Nephron progenitor cell (in vitro differentiated cells): ENCODE measurements at regions not wholly inside any gene's neighbourhood (a gene's known extent, or its start where the extent isn't known, plus 50 kb on each side); places are given as distances from the start of the nearest gene placed in this dataset.

Experiments
- DNase-seq: peaks from one replicate; pipeline ENCODE4 v3.0.0; 2021
- H3K27ac Mint-ChIP-seq: 2 replicates; pipeline ENCODE4 v1.8.0; 2021; ENCODE audit warnings: mild to moderate bottlenecking, moderate library complexity, mixed read lengths
- H3K27me3 Mint-ChIP-seq: 2 replicates; pipeline ENCODE4 v1.8.0; 2021; ENCODE audit warnings: mild to moderate bottlenecking, low read depth, mixed read lengths; ENCODE audit not compliant: poor library complexity
- H3K36me3 Mint-ChIP-seq: 2 replicates; pipeline ENCODE4 v1.8.0; 2021; ENCODE audit warnings: low read depth, mixed read lengths
- H3K4me1 Mint-ChIP-seq: 2 replicates; pipeline ENCODE4 v1.8.0; 2021; ENCODE audit warnings: mixed read lengths
- H3K4me3 Mint-ChIP-seq: 2 replicates; pipeline ENCODE4 v1.8.0; 2021; ENCODE audit warnings: mild to moderate bottlenecking, moderate library complexity, mixed read lengths
- H3K9me3 Mint-ChIP-seq: 2 replicates; pipeline ENCODE4 v1.8.0; 2021; ENCODE audit warnings: mild to moderate bottlenecking, moderate library complexity, mixed read lengths
- TF ChIP-seq, protein P1 (sequence below): fragments of 200-600 bp; sonication (generic); IDR thresholded peaks from 2 replicates; pipeline ENCODE4 v1.5.0; 2021; ENCODE audit warnings: antibody characterized with exemption

- Mint-ChIP-seq H3K36me3 (no peaks in the 10 kb centered on the region), H3K27ac (no peak overlapping the region)
These were observed 74.9 kb downstream of the TAF11L14 start for GRCh38 chr5:17709011-17709710.

DNA sequence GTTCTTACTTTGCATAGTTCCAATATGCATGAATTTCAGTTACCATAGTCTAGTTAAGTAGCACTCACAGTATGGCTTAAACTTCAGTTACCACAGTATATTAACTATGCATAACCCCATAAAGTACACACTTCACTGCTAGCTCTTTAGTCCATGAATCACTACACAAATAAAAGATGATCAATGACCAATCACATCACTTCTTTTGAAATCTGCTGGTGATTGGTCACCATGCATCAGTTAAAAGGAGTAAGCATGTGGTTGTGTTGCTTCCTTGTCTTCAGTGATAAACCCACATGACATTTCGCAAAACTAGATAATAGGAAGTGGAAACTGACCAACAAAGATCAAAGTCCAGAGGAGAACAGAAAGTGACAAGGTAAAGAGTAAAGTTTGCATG lies 79.0 kb downstream of the TAF11L14 start:
- no peaks in the 10 kb centered on the region for H3K36me3 Mint-ChIP-seq
- H3K27me3 Mint-ChIP-seq, result peaks cover 3% of the 10 kb centered on the region
- no peaks in the 10 kb centered on the region for H3K4me1 Mint-ChIP-seq
- H3K27ac Mint-ChIP-seq, result no peak overlapping the region
- TF ChIP-seq, protein P1, sequence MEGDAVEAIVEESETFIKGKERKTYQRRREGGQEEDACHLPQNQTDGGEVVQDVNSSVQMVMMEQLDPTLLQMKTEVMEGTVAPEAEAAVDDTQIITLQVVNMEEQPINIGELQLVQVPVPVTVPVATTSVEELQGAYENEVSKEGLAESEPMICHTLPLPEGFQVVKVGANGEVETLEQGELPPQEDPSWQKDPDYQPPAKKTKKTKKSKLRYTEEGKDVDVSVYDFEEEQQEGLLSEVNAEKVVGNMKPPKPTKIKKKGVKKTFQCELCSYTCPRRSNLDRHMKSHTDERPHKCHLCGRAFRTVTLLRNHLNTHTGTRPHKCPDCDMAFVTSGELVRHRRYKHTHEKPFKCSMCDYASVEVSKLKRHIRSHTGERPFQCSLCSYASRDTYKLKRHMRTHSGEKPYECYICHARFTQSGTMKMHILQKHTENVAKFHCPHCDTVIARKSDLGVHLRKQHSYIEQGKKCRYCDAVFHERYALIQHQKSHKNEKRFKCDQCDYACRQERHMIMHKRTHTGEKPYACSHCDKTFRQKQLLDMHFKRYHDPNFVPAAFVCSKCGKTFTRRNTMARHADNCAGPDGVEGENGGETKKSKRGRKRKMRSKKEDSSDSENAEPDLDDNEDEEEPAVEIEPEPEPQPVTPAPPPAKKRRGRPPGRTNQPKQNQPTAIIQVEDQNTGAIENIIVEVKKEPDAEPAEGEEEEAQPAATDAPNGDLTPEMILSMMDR, result no peak
- DNase-seq, result no peak
- H3K9me3 Mint-ChIP-seq, result peaks cover 3% of the 10 kb centered on the region
- H3K4me3 Mint-ChIP-seq, result no peak overlapping the region

More at GRCh38 chr5:17709011-17709710, 74.9 kb downstream of the TAF11L14 start:
- TF ChIP-seq, protein P1, result no peak
- DNase-seq, result no peak
- Mint-ChIP-seq H3K4me1 (no peaks in the 10 kb centered on the region), H3K4me3 (no peak overlapping the region), H3K9me3 (no peaks in the 10 kb centered on the region), H3K27me3 (no peaks in the 10 kb centered on the region)

- TF ChIP-seq, protein P1, result no peak
- no peak for DNase-seq
- peaks cover 6% of the 10 kb centered on the region for H3K27me3 Mint-ChIP-seq
These were observed 79.9 kb downstream of the TAF11L14 start for GRCh38 chr5:17714186-17714585.

DNA sequence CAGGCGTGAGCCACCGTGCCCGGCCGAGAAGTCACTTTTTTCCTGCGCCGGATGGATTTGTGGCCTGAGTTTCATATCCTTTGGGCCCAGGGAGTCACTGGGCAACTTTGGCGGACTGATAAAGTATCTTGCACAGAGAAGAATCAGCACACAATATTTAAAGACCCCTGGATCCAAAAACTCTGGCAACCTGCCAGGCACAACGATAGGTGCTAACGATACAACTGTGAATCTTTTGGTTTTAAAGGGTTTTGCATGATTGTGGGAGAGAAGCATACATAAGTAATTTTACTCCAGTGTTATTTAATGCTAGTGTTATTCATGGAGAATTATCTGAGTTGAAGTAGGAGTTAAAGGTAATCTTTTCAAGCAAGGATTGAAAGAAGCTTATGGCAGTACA lies 85.3 kb downstream of the TAF11L14 start:
- no peak overlapping the region for H3K27ac Mint-ChIP-seq
- H3K36me3 Mint-ChIP-seq, result no peaks in the 10 kb centered on the region
- peaks cover 3% of the 10 kb centered on the region for H3K9me3 Mint-ChIP-seq
- H3K4me3 Mint-ChIP-seq, result no peak overlapping the region
- TF ChIP-seq, protein P1, result no peak
- no peaks in the 10 kb centered on the region for H3K4me1 Mint-ChIP-seq
- no peak for DNase-seq
- H3K27me3 Mint-ChIP-seq, result peaks cover 9% of the 10 kb centered on the region

More at GRCh38 chr5:17714186-17714585, 79.9 kb downstream of the TAF11L14 start:
- H3K36me3 Mint-ChIP-seq, result no peaks in the 10 kb centered on the region
- H3K4me3 Mint-ChIP-seq, result no peak overlapping the region
- H3K4me1 Mint-ChIP-seq, result no peaks in the 10 kb centered on the region
- peaks cover 3% of the 10 kb centered on the region for H3K9me3 Mint-ChIP-seq
- no peak overlapping the region for H3K27ac Mint-ChIP-seq

DNA sequence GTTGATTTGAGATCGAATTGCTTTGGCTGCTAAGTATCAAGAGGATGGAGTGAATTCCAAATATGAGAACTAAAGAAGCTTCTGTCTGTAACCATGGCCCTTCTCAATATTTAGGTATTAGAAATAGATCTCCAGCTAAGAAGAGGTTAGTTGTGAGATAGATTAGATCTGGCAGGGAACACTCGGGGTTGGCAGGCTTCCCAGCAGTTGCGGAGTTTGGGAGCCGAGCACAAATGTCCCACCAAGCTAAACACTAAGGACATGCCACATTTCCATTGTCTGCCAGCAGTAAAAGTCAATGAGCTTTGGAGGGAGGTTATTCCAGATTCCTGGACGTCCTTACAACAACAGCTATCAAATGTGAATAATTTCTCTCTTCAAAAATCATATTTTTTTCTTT lies 85.8 kb downstream of the TAF11L14 start:
- Mint-ChIP-seq H3K36me3 (no peaks in the 10 kb centered on the region), H3K4me1 (no peaks in the 10 kb centered on the region), H3K27me3 (peaks cover 9% of the 10 kb centered on the region), H3K9me3 (peaks cover 3% of the 10 kb centered on the region), H3K4me3 (no peak overlapping the region), H3K27ac (peak overlapping the region; percentile 84)
- TF ChIP-seq, protein P1, result no peak
- no peak for DNase-seq

DNA sequence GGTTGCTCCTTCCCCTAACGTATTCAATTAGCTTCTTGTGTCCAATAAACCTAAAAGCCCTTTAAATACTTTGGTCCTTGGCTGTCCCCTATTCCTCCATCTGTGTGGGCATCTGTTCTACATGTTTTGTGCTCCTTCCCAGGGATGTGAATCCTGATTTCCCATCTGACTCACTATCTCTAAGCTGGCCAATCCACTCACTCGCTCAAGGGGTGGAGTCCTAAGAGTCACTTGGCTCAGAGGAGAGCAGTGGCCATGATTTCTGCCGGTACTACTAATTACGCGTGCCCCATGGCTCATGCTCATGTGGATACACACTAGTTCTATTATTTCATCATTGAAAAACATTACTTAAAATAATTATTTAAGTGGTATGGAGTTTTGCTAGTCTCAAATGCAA lies 89.6 kb downstream of the TAF11L14 start:
- no peak for DNase-seq
- Mint-ChIP-seq H3K27ac (no peak overlapping the region), H3K9me3 (no peaks in the 10 kb centered on the region), H3K4me3 (no peak overlapping the region), H3K27me3 (peaks cover 3% of the 10 kb centered on the region), H3K36me3 (no peaks in the 10 kb centered on the region), H3K4me1 (no peaks in the 10 kb centered on the region)
- TF ChIP-seq, protein P1, result no peak
